ENCODE measurements at regions not wholly inside any gene's neighbourhood (a gene's known extent, or its start where the extent isn't known, plus 50 kb on each side); places are given as distances from the start of the nearest gene placed in this dataset.

DNA sequence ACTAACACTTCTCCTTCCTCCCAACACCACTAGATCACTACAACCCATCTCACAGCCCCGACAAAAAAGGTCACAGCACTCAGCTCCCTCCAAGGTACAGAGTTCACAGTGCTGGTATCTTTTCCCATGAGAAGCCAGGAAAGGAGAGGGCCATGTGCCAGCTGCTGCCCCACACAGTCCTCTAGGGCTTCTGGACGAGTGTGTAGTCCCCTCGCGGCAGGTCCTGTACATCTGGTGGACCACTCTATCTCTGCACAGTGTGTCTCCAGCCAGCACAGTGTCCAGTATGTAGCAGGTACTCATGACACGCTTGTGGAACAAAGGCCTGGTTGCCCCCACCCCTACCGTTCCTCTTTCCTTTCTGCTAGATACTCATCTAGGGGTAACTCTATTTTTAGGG lies 134.4 kb upstream of the FOXN3 start:
- TF ChIP-seq, protein P1, sequence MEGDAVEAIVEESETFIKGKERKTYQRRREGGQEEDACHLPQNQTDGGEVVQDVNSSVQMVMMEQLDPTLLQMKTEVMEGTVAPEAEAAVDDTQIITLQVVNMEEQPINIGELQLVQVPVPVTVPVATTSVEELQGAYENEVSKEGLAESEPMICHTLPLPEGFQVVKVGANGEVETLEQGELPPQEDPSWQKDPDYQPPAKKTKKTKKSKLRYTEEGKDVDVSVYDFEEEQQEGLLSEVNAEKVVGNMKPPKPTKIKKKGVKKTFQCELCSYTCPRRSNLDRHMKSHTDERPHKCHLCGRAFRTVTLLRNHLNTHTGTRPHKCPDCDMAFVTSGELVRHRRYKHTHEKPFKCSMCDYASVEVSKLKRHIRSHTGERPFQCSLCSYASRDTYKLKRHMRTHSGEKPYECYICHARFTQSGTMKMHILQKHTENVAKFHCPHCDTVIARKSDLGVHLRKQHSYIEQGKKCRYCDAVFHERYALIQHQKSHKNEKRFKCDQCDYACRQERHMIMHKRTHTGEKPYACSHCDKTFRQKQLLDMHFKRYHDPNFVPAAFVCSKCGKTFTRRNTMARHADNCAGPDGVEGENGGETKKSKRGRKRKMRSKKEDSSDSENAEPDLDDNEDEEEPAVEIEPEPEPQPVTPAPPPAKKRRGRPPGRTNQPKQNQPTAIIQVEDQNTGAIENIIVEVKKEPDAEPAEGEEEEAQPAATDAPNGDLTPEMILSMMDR (IDR thresholded peaks at IDR 0.05; ENCODE audit: insufficient read depth, low read length), result no peak
- no peak for TF ChIP-seq POLR2AphosphoS5 (IDR thresholded peaks at IDR 0.05; ENCODE audit: low read depth)
